ENCODE measurements at regions not wholly inside any gene's neighbourhood (a gene's known extent, or its start where the extent isn't known, plus 50 kb on each side); places are given as distances from the start of the nearest gene placed in this dataset.

DNA sequence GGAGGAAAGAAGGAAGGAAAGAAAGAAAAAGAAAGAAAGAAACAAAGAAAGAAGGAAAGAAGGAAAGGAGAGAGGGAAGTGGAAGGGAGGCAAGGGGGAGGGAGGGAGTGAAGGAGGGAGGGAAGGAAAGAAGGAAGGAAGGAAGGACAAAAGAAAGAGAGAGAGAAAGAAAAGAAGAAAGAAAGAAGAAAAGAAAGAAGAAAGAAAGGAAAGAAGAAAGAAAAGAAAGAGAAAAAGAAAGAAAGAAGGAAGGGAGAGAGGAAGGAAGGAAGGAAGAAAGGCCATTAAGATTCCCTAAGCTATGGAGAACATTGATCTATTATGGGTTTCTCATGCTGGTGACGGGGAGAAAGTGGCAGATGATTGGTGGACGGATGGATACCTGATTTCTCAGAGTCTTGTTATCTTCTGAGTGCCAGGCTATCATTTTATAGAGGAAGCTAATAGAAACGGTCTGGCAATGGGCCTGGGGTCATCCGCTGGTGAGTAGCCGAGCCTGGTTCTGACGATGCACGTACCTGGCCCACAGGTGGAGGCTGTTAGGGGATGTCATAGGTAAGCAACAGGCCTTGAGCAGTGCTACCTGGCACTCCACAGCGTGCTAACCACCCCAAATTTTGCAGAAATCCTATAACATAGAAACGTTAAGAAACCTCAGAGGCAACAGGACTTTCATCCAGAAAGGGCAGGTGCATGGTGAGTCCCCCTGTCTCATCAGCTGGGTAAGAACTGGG lies 142.9 kb downstream of the SHOX start:
- TF ChIP-seq, protein P1, sequence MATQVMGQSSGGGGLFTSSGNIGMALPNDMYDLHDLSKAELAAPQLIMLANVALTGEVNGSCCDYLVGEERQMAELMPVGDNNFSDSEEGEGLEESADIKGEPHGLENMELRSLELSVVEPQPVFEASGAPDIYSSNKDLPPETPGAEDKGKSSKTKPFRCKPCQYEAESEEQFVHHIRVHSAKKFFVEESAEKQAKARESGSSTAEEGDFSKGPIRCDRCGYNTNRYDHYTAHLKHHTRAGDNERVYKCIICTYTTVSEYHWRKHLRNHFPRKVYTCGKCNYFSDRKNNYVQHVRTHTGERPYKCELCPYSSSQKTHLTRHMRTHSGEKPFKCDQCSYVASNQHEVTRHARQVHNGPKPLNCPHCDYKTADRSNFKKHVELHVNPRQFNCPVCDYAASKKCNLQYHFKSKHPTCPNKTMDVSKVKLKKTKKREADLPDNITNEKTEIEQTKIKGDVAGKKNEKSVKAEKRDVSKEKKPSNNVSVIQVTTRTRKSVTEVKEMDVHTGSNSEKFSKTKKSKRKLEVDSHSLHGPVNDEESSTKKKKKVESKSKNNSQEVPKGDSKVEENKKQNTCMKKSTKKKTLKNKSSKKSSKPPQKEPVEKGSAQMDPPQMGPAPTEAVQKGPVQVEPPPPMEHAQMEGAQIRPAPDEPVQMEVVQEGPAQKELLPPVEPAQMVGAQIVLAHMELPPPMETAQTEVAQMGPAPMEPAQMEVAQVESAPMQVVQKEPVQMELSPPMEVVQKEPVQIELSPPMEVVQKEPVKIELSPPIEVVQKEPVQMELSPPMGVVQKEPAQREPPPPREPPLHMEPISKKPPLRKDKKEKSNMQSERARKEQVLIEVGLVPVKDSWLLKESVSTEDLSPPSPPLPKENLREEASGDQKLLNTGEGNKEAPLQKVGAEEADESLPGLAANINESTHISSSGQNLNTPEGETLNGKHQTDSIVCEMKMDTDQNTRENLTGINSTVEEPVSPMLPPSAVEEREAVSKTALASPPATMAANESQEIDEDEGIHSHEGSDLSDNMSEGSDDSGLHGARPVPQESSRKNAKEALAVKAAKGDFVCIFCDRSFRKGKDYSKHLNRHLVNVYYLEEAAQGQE (IDR thresholded peaks at IDR 0.05; ENCODE audit: unreplicated experiment) = no peak
- no peak for TF ChIP-seq CTCF (conservative IDR thresholded peaks at IDR 0.05; ENCODE audit: low read depth in 2 of 2)
- TF ChIP-seq POLR2AphosphoS5 (IDR thresholded peaks at IDR 0.05; ENCODE audit: low read depth) = no peak
- no peak for TF ChIP-seq CREB1 (CRISPR knock-in tag; IDR thresholded peaks at IDR 0.05; ENCODE audit: low read depth)
- TF ChIP-seq ETS1 (IDR thresholded peaks at IDR 0.05) = no peak
- no peak for TF ChIP-seq EZH2 (IDR thresholded peaks at IDR 0.05; ENCODE audit: low read depth, unreplicated experiment)
- TF ChIP-seq EZH2phosphoT487 (IDR thresholded peaks at IDR 0.05; ENCODE audit: unreplicated experiment) = no peak
- TF ChIP-seq JUNB (IDR thresholded peaks at IDR 0.05; ENCODE audit: unreplicated experiment) = no peak
- no peak for TF ChIP-seq NANOG (IDR thresholded peaks at IDR 0.05; ENCODE audit: borderline replicate concordance)
- TF ChIP-seq STAT1 (IDR thresholded peaks at IDR 0.05; ENCODE audit: unreplicated experiment) = no peak

Data from GM23338 (cell line).